Sigmoid colon (tissue), 6 donors: ENCODE measurements at regions not wholly inside any gene's neighbourhood (a gene's known extent, or its start where the extent isn't known, plus 50 kb on each side); places are given as distances from the start of the nearest gene placed in this dataset.

Experiments
- DNase-seq: peaks from one replicate; pipeline ENCODE4 v3.0.0-alpha.2; 2019
- H3K27ac ChIP-seq, 4 donors: fragments of 200-600 bp; sonication (generic); one replicate each; pipeline ENCODE4 v1.5.1; 2016 to 2019; ENCODE audit warnings: mild to moderate bottlenecking in 1 of 4
- H3K27me3 ChIP-seq, 3 donors: fragments of 200-600 bp; sonication (generic); one replicate each; pipeline ENCODE4 v1.5.1; 2019; ENCODE audit warnings: mild to moderate bottlenecking in 1 of 3
- H3K36me3 ChIP-seq, 4 donors: fragments of 200-600 bp; sonication (generic); one replicate each; pipeline ENCODE4 v1.5.1; 2016 to 2019
- H3K4me1 ChIP-seq, 4 donors: fragments of 200-600 bp; sonication (generic); one replicate each; pipeline ENCODE4 v1.5.1; 2017 to 2019
- H3K4me3 ChIP-seq, 4 donors: fragments of 200-600 bp; sonication (generic); one replicate each; pipeline ENCODE4 v1.5.1; 2017 to 2019; ENCODE audit warnings: mild to moderate bottlenecking in 2 of 4, moderate library complexity in 1 of 4
- H3K9me3 ChIP-seq, 4 donors: fragments of 200-600 bp in 3 of 4; sonication (generic) in 3 of 4; one replicate each; pipeline versions ENCODE4 v1.5.1 to v1.6.1; 2013 to 2019
- EP300 ChIP-seq, 4 donors: sonication (generic); formaldehyde crosslinking; IDR thresholded peaks; one replicate each; pipeline ENCODE4 v1.6.1; 2017; ENCODE audit warnings: antibody characterized with exemption in 4 of 4
- POLR2A ChIP-seq, 2 donors: fragments of 450-650 bp; IDR thresholded peaks; one replicate each; pipeline ENCODE4 v1.6.1; 2016; ENCODE audit warnings: antibody characterized with exemption in 2 of 2, mild to moderate bottlenecking in 2 of 2, moderate library complexity in 2 of 2
- POLR2AphosphoS5 ChIP-seq, 4 donors: sonication (generic); formaldehyde crosslinking; IDR thresholded peaks; one replicate each; pipeline ENCODE4 v1.6.1; 2017; ENCODE audit warnings: antibody characterized with exemption in 4 of 4
- WGBS, 2 donors: extraction: QIAGEN DNeasy Blood & Tissue Kit; methylation state at CpG; one replicate each; pipeline ENCODE4 v1.1.7; 2013; 5-methylcytosine and 5-hydroxymethylcytosine counted together
- intact Hi-C: fragments of 100-400 bp; cut with DNase I; formaldehyde crosslinking; loops from one replicate; pipeline ENCODE4 v1.15.1; 2023
- TF ChIP-seq, protein P1 (sequence below), 4 experiments: fragments of 450-650 bp in 3 of 4; fragments of 200-600 bp in 1 of 4; IDR thresholded peaks; one replicate each; pipeline ENCODE4 v1.5.1; 2016 to 2019; ENCODE audit warnings: antibody characterized with exemption in 4 of 4, mild to moderate bottlenecking in 3 of 4, moderate library complexity in 2 of 4
- donor health status: healthy with polysubstance abuse.
- donor health status: healthy.

DNA sequence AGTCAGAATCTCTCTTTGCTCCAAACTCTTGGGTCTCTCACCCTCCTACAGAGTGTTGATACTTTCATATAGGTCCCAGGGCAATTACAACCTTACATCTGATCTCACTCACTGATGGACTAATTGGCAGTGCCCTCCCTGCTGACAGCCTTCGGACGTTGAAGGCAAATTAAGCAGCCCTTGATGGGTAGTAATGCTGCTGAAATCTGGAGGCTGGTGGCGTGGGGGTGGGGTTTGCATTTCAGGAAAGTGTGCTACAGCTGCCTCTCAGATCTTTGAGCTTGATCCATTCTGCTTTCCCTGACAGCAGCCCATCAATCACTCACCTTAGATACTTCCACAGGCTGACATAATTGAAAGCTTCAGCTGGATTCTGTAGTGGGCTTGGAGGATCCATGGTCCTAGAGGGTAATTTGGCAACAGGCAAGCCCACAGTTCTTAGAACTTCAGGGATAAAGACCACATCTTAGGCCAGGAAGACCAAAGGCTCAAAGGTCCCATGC lies 349.1 kb upstream of the PODXL start:
- no peak overlapping the region for H3K4me3 ChIP-seq
- peaks cover 0 to 8% (median 2%) of the 10 kb centered on the region in 4 donors for H3K9me3 ChIP-seq
- WGBS, 2 donors: 65 to 84% methylated on average over 3 of the region's 3 CpGs
- no peak for DNase-seq
- peaks cover 0 to 16% (median 11%) of the 10 kb centered on the region in 3 donors for H3K27me3 ChIP-seq
- intact Hi-C loops: no loop called here
- H3K36me3 ChIP-seq: no peaks in the 10 kb centered on the region
- H3K27ac ChIP-seq: no peak overlapping the region
- TF ChIP-seq, protein P1, sequence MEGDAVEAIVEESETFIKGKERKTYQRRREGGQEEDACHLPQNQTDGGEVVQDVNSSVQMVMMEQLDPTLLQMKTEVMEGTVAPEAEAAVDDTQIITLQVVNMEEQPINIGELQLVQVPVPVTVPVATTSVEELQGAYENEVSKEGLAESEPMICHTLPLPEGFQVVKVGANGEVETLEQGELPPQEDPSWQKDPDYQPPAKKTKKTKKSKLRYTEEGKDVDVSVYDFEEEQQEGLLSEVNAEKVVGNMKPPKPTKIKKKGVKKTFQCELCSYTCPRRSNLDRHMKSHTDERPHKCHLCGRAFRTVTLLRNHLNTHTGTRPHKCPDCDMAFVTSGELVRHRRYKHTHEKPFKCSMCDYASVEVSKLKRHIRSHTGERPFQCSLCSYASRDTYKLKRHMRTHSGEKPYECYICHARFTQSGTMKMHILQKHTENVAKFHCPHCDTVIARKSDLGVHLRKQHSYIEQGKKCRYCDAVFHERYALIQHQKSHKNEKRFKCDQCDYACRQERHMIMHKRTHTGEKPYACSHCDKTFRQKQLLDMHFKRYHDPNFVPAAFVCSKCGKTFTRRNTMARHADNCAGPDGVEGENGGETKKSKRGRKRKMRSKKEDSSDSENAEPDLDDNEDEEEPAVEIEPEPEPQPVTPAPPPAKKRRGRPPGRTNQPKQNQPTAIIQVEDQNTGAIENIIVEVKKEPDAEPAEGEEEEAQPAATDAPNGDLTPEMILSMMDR (IDR thresholded peaks at IDR 0.05): no peak
- no peak for TF ChIP-seq POLR2A (IDR thresholded peaks at IDR 0.05)
- no peak for TF ChIP-seq EP300 (IDR thresholded peaks at IDR 0.05)
- no peak for TF ChIP-seq POLR2AphosphoS5 (IDR thresholded peaks at IDR 0.05)
- peaks cover 0 to 9% (median 0%) of the 10 kb centered on the region in 4 donors for H3K4me1 ChIP-seq

DNA sequence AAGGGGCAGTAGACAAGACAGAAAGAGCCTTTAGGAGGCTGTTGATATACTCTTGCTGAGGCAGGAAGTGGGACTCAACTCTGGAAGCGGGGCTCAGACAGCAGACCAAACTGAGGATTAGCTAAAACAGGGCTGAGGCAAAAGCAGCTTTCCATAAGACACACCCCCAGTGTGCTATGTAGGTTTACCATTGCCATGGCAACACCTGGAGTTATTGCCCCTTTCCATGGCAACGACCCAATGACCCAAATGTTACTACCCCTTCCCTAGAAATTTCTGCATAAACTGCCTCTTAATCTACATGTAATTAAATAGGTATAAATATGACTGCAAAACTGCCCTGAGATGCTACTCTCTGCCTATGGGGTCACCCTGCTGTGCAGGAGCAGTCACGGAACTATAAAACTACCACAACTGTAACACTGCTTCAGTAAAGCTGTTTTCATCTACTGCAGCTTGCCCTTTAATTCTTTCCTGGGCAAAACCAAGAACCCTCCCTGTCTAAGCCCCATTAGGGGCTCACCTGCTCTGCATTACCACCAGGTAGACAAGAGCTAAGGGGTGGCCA lies 348.4 kb upstream of the PODXL start:
- H3K27ac ChIP-seq: no peak overlapping the region
- intact Hi-C loops: no loop called here
- TF ChIP-seq, protein P1 (IDR thresholded peaks at IDR 0.05): no peak
- no peak for TF ChIP-seq EP300 (IDR thresholded peaks at IDR 0.05)
- no peak for TF ChIP-seq POLR2AphosphoS5 (IDR thresholded peaks at IDR 0.05)
- TF ChIP-seq POLR2A (IDR thresholded peaks at IDR 0.05): no peak
- H3K9me3 ChIP-seq: peaks cover 0 to 8% (median 2%) of the 10 kb centered on the region in 4 donors
- DNase-seq: no peak
- WGBS, 2 donors: 52 to 55% methylated on average over 3 of the region's 3 CpGs
- H3K36me3 ChIP-seq: no peaks in the 10 kb centered on the region
- no peak overlapping the region for H3K4me3 ChIP-seq
- peaks cover 0 to 10% (median 9%) of the 10 kb centered on the region in 3 donors for H3K27me3 ChIP-seq
- peaks cover 0 to 9% (median 0%) of the 10 kb centered on the region in 4 donors for H3K4me1 ChIP-seq

DNA sequence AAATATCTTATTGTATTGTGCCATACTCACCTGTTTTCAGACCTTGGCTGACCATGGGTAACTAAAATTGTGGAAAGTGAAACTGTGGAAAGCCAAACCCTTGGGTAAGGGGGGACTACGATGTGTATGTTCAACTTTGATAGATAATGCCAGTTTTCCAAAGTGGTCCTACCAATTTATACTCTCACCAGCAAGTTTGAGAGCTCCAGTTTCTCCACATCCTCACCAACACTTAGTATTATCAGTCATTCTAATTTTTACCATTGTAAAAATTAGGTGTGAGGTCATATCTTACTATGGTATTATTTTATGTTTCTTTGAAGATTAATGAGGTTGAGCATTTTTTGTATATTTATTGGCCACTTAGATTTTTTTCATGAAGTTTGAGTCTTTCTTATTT lies 346.9 kb upstream of the PODXL start:
- TF ChIP-seq POLR2A (IDR thresholded peaks at IDR 0.05) (no peak), EP300 (IDR thresholded peaks at IDR 0.05) (no peak), POLR2AphosphoS5 (IDR thresholded peaks at IDR 0.05) (no peak)
- TF ChIP-seq, protein P1 (IDR thresholded peaks at IDR 0.05): no peak
- H3K27ac ChIP-seq: no peak overlapping the region
- no peak overlapping the region for H3K4me3 ChIP-seq
- H3K36me3 ChIP-seq: no peaks in the 10 kb centered on the region
- no peaks in the 10 kb centered on the region for H3K4me1 ChIP-seq
- 95 to 96% methylated on average over 1 of the region's 1 CpG for WGBS, 2 donors
- no peak for DNase-seq
- H3K27me3 ChIP-seq: peaks cover 0 to 4% (median 0%) of the 10 kb centered on the region in 3 donors
- peaks cover 0 to 8% (median 2%) of the 10 kb centered on the region in 4 donors for H3K9me3 ChIP-seq
- intact Hi-C loops: no loop called here

DNA sequence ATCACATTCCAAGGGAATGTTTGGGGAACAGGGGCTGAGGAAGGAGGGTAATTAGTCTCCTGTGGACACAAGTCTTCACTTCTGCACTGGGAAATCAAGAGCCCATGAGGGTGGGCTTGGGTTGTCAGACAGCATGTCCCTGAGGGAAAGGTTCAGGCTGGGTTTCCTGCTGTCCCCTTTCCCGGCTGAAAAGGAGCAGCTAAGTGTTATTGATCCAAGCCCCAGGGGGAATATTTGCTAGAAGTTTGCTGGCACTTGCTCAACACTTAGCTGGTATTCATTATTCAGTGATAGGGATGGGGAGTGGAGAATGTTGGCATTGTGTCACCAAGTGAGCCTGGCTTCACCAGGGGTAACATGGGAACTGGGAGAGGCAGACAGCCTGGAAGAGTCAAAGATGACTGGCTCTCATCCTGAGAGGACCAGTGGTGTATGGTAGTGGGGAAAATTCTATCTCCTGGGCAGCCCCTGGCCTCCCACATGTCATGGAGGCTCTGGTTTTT lies 344.4 kb upstream of the PODXL start:
- H3K9me3 ChIP-seq: peaks cover 0 to 8% (median 2%) of the 10 kb centered on the region in 4 donors
- H3K36me3 ChIP-seq: no peaks in the 10 kb centered on the region
- no peak overlapping the region for H3K4me3 ChIP-seq
- no peaks in the 10 kb centered on the region for H3K27me3 ChIP-seq
- peaks cover 0 to 7% (median 1%) of the 10 kb centered on the region in 4 donors for H3K4me1 ChIP-seq
- 81% methylated on average over 1 of the region's 1 CpG for WGBS, 2 donors
- TF ChIP-seq, protein P1 (IDR thresholded peaks at IDR 0.05): no peak
- TF ChIP-seq POLR2A (IDR thresholded peaks at IDR 0.05) (no peak), EP300 (IDR thresholded peaks at IDR 0.05) (no peak), POLR2AphosphoS5 (IDR thresholded peaks at IDR 0.05) (no peak)
- intact Hi-C loops: no loop called here
- H3K27ac ChIP-seq: no peak overlapping the region
- no peak for DNase-seq
